CD14-positive monocyte (primary cell): ENCODE measurements at regions not wholly inside any gene's neighbourhood (a gene's known extent, or its start where the extent isn't known, plus 50 kb on each side); places are given as distances from the start of the nearest gene placed in this dataset.

Source experiments
- DNase-seq, 3 donors: peaks; one replicate each; pipeline ENCODE4 v3.0.0-alpha.2; 2011 to 2022
- H2AFZ ChIP-seq: 2 replicates; pipeline ENCODE4 v1.6.0; 2012; ENCODE audit warnings: mild to moderate bottlenecking, low read depth, low read length, inconsistent platforms; ENCODE audit not compliant: insufficient read depth, poor library complexity, severe bottlenecking
- H3K27ac ChIP-seq, 2 donors: 1 replicate in 1 of 2; 2 replicates in 1 of 2; pipeline ENCODE4 v1.5.1; 2012 to 2013; ENCODE audit warnings: low read length in 2 of 2, control low read depth in 1 of 2, inconsistent platforms in 1 of 2, low read depth in 1 of 2, mild to moderate bottlenecking in 1 of 2
- H3K27me3 ChIP-seq, 2 donors: one replicate each; pipeline versions ENCODE4 v1.6.0 to v1.6.1; 2011 to 2013; ENCODE audit warnings: low read length in 2 of 2; ENCODE audit not compliant: control insufficient read depth in 2 of 2, insufficient read depth in 2 of 2
- H3K36me3 ChIP-seq, 2 donors: replicated peaks in 1 of 2; 1 replicate in 1 of 2; 2 replicates in 1 of 2; pipeline versions ENCODE4 v1.5.1 to v1.6.1; 2012 to 2013; ENCODE audit warnings: low read length in 2 of 2, control low read depth in 1 of 2, inconsistent platforms in 1 of 2, mild to moderate bottlenecking in 1 of 2; ENCODE audit not compliant: insufficient read depth in 2 of 2, control insufficient read depth in 1 of 2
- H3K4me1 ChIP-seq, 2 donors: 1 replicate in 1 of 2; 2 replicates in 1 of 2; pipeline versions ENCODE4 v1.5.1 to v1.6.1; 2012 to 2013; ENCODE audit warnings: low read length in 2 of 2, control low read depth in 1 of 2, inconsistent platforms in 1 of 2, mild to moderate bottlenecking in 1 of 2, moderate library complexity in 1 of 2; ENCODE audit not compliant: insufficient read depth in 2 of 2, control insufficient read depth in 1 of 2
- H3K4me2 ChIP-seq: replicated peaks from 2 replicates; pipeline ENCODE3; 2012; ENCODE audit warnings: low read length, moderate library complexity, mild to moderate bottlenecking; ENCODE audit not compliant: poor library complexity, severe bottlenecking; ENCODE audit errors: extremely low read depth
- H3K4me3 ChIP-seq, 3 experiments: fragments of 200-600 bp in 1 of 3; sonication (generic) in 1 of 3; replicated peaks in 1 of 3; 1 replicate in 2 of 3; 2 replicates in 1 of 3; pipeline ENCODE4 v1.5.1; 2011 to 2013; ENCODE audit warnings: low read length in 3 of 3, mild to moderate bottlenecking in 3 of 3, control low read depth in 2 of 3, low read depth in 2 of 3, inconsistent platforms in 1 of 3, moderate library complexity in 1 of 3
- H3K79me2 ChIP-seq: 2 replicates; pipeline ENCODE4 v1.6.0; 2012; ENCODE audit warnings: mild to moderate bottlenecking, control low read depth, inconsistent platforms, low read length, moderate library complexity; ENCODE audit not compliant: insufficient read depth
- H3K9ac ChIP-seq: 2 replicates; pipeline ENCODE4 v1.6.0; 2017; ENCODE audit warnings: low read length, mild to moderate bottlenecking; ENCODE audit not compliant: insufficient read depth, poor library complexity, severe bottlenecking
- H3K9me3 ChIP-seq, 2 donors: replicated peaks in 1 of 2; 1 replicate in 1 of 2; 2 replicates in 1 of 2; pipeline versions ENCODE4 v1.5.1 to v1.6.1; 2012 to 2013; ENCODE audit warnings: low read length in 2 of 2, control low read depth in 1 of 2; ENCODE audit not compliant: control insufficient read depth in 1 of 2, insufficient read depth in 1 of 2
- H4K20me1 ChIP-seq: 2 replicates; pipeline ENCODE4 v1.6.0; 2012; ENCODE audit warnings: mild to moderate bottlenecking, low read length, control low read depth, moderate library complexity; ENCODE audit not compliant: insufficient read depth
- H3K27ac Mint-ChIP-seq, 7 donors: one replicate each; pipeline ENCODE4 v1.8.0; 2020; ENCODE audit warnings: mild to moderate bottlenecking in 7 of 7, mixed read lengths in 7 of 7, moderate library complexity in 6 of 7, inconsistent platforms in 2 of 7
- H3K27me3 Mint-ChIP-seq, 3 donors: one replicate each; pipeline ENCODE4 v1.8.0; 2021 to 2022; ENCODE audit warnings: low read depth in 3 of 3, mild to moderate bottlenecking in 3 of 3, mixed read lengths in 3 of 3, moderate library complexity in 3 of 3, inconsistent platforms in 1 of 3
- H3K36me3 Mint-ChIP-seq, 2 donors: one replicate each; pipeline ENCODE4 v1.8.0; 2020; ENCODE audit warnings: mixed read lengths in 2 of 2, inconsistent platforms in 1 of 2, mild to moderate bottlenecking in 1 of 2
- H3K4me1 Mint-ChIP-seq: one replicate; pipeline ENCODE4 v1.8.0; 2020; ENCODE audit warnings: mild to moderate bottlenecking, mixed read lengths
- H3K4me3 Mint-ChIP-seq, 2 donors: one replicate each; pipeline ENCODE4 v1.8.0; 2020; ENCODE audit warnings: mild to moderate bottlenecking in 2 of 2, mixed read lengths in 2 of 2, moderate library complexity in 1 of 2
- H3K9me3 Mint-ChIP-seq, 7 donors: one replicate each; pipeline ENCODE4 v1.8.0; 2020 to 2022; ENCODE audit warnings: mixed read lengths in 7 of 7, mild to moderate bottlenecking in 6 of 7, moderate library complexity in 6 of 7, inconsistent platforms in 2 of 7
- WGBS: methylation state at CpG from one replicate; pipeline ENCODE4 v1.1.5; 2013; ENCODE audit warnings: missing lambda C conversion rate; ENCODE audit not compliant: insufficient coverage; 5-methylcytosine and 5-hydroxymethylcytosine counted together
- intact Hi-C, 2 donors: fragments of 100-400 bp; cut with micrococcal nuclease; formaldehyde crosslinking; loops; one replicate each; pipeline versions ENCODE4 v1.15.0 to v1.15.1; 2023
- TF ChIP-seq, protein P1 (sequence below): fragments of 200-600 bp; IDR thresholded peaks from one replicate; pipeline ENCODE4 v1.8.0; 2022; ENCODE audit warnings: antibody characterized with exemption, mild to moderate bottlenecking

DNA sequence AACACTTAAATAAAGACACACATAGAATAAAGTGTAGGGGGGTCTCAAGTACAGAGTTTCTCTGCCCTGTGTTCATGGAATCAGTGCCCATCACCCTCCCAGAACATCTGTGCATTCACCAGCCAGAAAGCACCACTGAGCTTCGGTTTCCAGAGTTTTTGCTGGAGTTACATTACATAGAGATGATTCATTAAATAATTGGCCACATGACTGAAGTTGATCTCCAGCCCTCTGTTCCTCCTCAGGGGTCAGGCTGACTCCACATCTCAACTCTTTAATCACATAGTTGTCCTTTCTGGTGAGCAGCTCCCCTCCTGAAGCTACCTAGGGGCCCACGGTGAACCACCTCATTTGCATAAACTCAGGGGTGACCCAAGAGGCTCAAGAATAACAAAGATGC lies 129.8 kb downstream of the METTL4 start:
- Histone ChIP-seq H4K20me1 (no peaks in the 10 kb centered on the region), H3K4me1 (peaks cover 9 to 11% of the 10 kb centered on the region in 2 donors), H3K4me3 (no peak overlapping the region), H3K36me3 (no peaks in the 10 kb centered on the region), H3K9me3 (peaks cover 0 to 12% of the 10 kb centered on the region in 2 donors), H3K27ac (no peak overlapping the region), H2AFZ (no peak overlapping the region), H3K79me2 (no peaks in the 10 kb centered on the region), H3K4me2 (no peak overlapping the region), H3K9ac (no peak overlapping the region), H3K27me3 (no peaks in the 10 kb centered on the region)
- Mint-ChIP-seq H3K9me3 (peaks cover 6 to 23% (median 11%) of the 10 kb centered on the region in 7 donors), H3K27me3 (no peaks in the 10 kb centered on the region), H3K36me3 (no peaks in the 10 kb centered on the region), H3K27ac (no peak overlapping the region), H3K4me1 (peaks cover 10% of the 10 kb centered on the region), H3K4me3 (no peak overlapping the region)
- DNase-seq: no peak
- intact Hi-C loops: no loop called here
- TF ChIP-seq, protein P1, sequence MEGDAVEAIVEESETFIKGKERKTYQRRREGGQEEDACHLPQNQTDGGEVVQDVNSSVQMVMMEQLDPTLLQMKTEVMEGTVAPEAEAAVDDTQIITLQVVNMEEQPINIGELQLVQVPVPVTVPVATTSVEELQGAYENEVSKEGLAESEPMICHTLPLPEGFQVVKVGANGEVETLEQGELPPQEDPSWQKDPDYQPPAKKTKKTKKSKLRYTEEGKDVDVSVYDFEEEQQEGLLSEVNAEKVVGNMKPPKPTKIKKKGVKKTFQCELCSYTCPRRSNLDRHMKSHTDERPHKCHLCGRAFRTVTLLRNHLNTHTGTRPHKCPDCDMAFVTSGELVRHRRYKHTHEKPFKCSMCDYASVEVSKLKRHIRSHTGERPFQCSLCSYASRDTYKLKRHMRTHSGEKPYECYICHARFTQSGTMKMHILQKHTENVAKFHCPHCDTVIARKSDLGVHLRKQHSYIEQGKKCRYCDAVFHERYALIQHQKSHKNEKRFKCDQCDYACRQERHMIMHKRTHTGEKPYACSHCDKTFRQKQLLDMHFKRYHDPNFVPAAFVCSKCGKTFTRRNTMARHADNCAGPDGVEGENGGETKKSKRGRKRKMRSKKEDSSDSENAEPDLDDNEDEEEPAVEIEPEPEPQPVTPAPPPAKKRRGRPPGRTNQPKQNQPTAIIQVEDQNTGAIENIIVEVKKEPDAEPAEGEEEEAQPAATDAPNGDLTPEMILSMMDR: no peak
- 100% methylated on average over 1 of the region's 2 CpGs for WGBS

DNA sequence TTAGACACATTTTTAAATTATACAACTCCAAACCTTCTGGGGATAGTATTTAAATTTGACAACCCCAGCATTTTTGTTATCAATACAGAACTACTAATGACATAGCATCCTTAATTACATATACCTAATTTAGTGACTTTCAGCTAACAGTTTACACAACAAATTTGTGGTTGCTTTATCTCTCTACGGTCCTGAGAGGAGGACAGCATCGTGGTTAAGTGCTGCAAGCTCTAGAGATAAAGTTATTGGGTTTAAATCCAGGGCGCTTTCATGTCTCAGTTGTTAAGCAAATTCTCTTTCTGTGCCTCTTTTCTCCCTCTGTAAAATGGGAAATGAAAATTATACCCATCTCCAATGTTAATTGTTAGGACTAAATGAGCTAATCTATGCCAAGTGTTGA lies 129.3 kb downstream of the METTL4 start:
- no peaks in the 10 kb centered on the region for H3K27me3 ChIP-seq
- intact Hi-C loops: no loop called here
- H3K4me3 ChIP-seq: no peak overlapping the region
- no peaks in the 10 kb centered on the region for H4K20me1 ChIP-seq
- peaks cover 10% of the 10 kb centered on the region for H3K4me1 Mint-ChIP-seq
- no peaks in the 10 kb centered on the region for H3K36me3 Mint-ChIP-seq
- H3K27ac ChIP-seq: no peak overlapping the region
- no peak for DNase-seq
- H3K9ac ChIP-seq: no peak overlapping the region
- H3K4me1 ChIP-seq: peaks cover 9 to 11% of the 10 kb centered on the region in 2 donors
- TF ChIP-seq, protein P1: no peak
- peaks cover 0 to 12% of the 10 kb centered on the region in 2 donors for H3K9me3 ChIP-seq
- H3K4me2 ChIP-seq: no peak overlapping the region
- no peak overlapping the region for H3K4me3 Mint-ChIP-seq
- H2AFZ ChIP-seq: no peak overlapping the region
- H3K79me2 ChIP-seq: no peaks in the 10 kb centered on the region
- H3K9me3 Mint-ChIP-seq: peaks cover 6 to 23% (median 11%) of the 10 kb centered on the region in 7 donors
- no peak overlapping the region for H3K27ac Mint-ChIP-seq
- no CpG with 5 or more reads among the region's 3 CpGs for WGBS
- no peaks in the 10 kb centered on the region for H3K27me3 Mint-ChIP-seq
- H3K36me3 ChIP-seq: no peaks in the 10 kb centered on the region
